Activated CD4-positive, alpha-beta memory T cell treated with anti-CD3 and anti-CD28 coated beads, Interleukin-2, amount 10 ng/mL, durations not matched to agents 7 days and 5 days (primary cell): ENCODE measurements at regions not wholly inside any gene's neighbourhood (a gene's known extent, or its start where the extent isn't known, plus 50 kb on each side); places are given as distances from the start of the nearest gene placed in this dataset.
"Not testable (repeated sequence)": the region's sequence is repeated elsewhere in the genome, so short reads cannot be mapped to it uniquely, and the experiment has no call there.

ENCODE experiments used
- CTCF ChIA-PET: fragments of 350-600 bp; sonication (Branson Sonifier 250); formaldehyde crosslinking; loops from one replicate; lab custom pipeline; 2021; ENCODE audit warnings: antibody characterized with exemption, inconsistent platforms; lab: Charles Lee
- POLR2A ChIA-PET: fragments of 350-600 bp; sonication (Branson Sonifier 250); formaldehyde crosslinking; loops from one replicate; lab custom pipeline; 2021; ENCODE audit warnings: antibody characterized with exemption; lab: Charles Lee
- DNase-seq: peaks from one replicate; pipeline ENCODE4 v3.0.0-alpha.2; 2020
- H3K27ac Mint-ChIP-seq: one replicate; pipeline ENCODE4 v1.8.0; 2021; ENCODE audit warnings: mild to moderate bottlenecking, mixed read lengths
- H3K27me3 Mint-ChIP-seq: one replicate; pipeline ENCODE4 v1.8.0; 2021; ENCODE audit warnings: mixed read lengths
- H3K36me3 Mint-ChIP-seq: one replicate; pipeline ENCODE4 v1.8.0; 2021; ENCODE audit warnings: low read depth, mixed read lengths
- H3K4me1 Mint-ChIP-seq: one replicate; pipeline ENCODE4 v1.8.0; 2021; ENCODE audit warnings: mixed read lengths
- H3K4me3 Mint-ChIP-seq: one replicate; pipeline ENCODE4 v1.8.0; 2021; ENCODE audit warnings: mild to moderate bottlenecking, mixed read lengths
- H3K9me3 Mint-ChIP-seq: one replicate; pipeline ENCODE4 v1.8.0; 2021; ENCODE audit warnings: mixed read lengths

DNA sequence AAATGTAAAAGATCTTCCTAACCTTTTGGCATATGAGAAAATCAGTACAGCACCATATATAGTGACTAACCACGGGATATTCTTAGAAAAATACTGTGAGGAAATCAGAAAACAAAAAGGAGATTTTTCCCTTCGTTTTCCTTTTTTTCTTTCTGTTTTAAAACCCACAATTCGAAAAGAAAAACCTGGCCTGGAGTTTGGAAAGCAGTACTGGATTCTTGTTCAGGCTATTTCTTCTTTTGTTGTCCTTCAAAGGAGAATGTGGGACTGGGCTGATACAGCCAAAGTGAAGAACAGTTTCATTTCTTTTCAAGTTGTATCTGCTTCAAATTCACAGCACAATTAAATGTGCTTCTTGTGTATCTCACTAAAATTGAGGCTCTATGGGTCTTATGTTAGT, 156.8 kb upstream of the PHYHIPL start:
- no peaks in the 10 kb centered on the region for H3K36me3 Mint-ChIP-seq
- H3K27me3 Mint-ChIP-seq = no peaks in the 10 kb centered on the region
- no peak for DNase-seq
- no peak overlapping the region for H3K4me3 Mint-ChIP-seq
- POLR2A ChIA-PET = no interaction called here
- H3K9me3 Mint-ChIP-seq = no peaks in the 10 kb centered on the region
- H3K4me1 Mint-ChIP-seq = no peaks in the 10 kb centered on the region
- no peak overlapping the region for H3K27ac Mint-ChIP-seq
- CTCF ChIA-PET = no interaction called here

- ChIA-PET CTCF (no interaction called here), POLR2A (no interaction called here)
- DNase-seq = no peak
- Mint-ChIP-seq H3K4me1 (no peaks in the 10 kb centered on the region), H3K27me3 (no peaks in the 10 kb centered on the region), H3K36me3 (no peaks in the 10 kb centered on the region), H3K9me3 (no peaks in the 10 kb centered on the region), H3K4me3 (no peak overlapping the region), H3K27ac (no peak overlapping the region)
Observed at GRCh38 chr10:59020502-59020901, 155.9 kb upstream of the PHYHIPL start.

DNA sequence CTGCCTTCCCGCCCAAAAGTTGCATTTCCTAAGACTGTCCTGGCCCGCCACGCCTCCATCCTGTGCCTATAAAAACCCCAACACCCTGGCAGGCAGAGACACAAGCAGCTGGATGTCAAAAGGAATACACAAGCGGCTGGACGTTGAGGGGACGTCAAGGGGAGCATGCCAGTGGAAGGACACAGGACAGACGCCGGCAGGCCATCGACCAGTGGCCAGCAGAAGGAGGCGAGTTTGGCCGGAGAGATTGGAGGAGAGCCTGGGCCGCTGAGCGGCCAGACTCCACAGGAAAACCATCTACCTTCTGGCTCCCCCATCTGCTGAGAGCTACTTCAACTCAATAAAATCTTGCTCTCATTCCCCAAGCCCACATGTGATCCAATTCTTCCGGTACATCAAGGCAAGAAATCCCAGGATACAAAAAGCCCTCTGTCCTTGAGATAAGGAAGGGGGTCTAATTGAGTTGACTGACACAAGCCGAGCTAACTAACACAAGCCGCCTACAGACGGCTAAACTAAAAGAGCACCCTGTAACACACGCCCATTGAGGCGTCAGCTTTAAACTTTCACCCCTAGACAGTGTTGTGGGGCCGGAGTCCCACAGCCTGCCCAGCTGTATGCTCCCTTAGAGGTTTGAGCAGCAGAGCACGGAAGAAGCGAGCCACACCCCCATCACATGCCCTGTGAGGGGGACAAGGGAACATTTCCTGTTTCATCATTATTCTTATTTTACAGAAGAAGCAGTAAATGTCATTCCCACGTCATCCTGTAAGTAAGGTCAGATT, 150.3 kb upstream of the PHYHIPL start:
- no peak overlapping the region for H3K4me3 Mint-ChIP-seq
- ChIA-PET POLR2A (no interaction called here), CTCF (no interaction called here)
- H3K27ac Mint-ChIP-seq = no peak overlapping the region
- no peaks in the 10 kb centered on the region for H3K27me3 Mint-ChIP-seq
- peaks cover 5% of the 10 kb centered on the region for H3K9me3 Mint-ChIP-seq
- H3K4me1 Mint-ChIP-seq = no peaks in the 10 kb centered on the region
- DNase-seq = no peak
- no peaks in the 10 kb centered on the region for H3K36me3 Mint-ChIP-seq

GRCh38 chr10:59027975-59028655, 148.3 kb upstream of the PHYHIPL start:
- DNase-seq = no peak
- no peak overlapping the region for H3K27ac Mint-ChIP-seq
- peaks cover 5% of the 10 kb centered on the region for H3K9me3 Mint-ChIP-seq
- H3K4me1 Mint-ChIP-seq = no peaks in the 10 kb centered on the region
- no peaks in the 10 kb centered on the region for H3K36me3 Mint-ChIP-seq
- ChIA-PET POLR2A (no interaction called here), CTCF (no interaction called here)
- H3K4me3 Mint-ChIP-seq = no peak overlapping the region
- H3K27me3 Mint-ChIP-seq = no peaks in the 10 kb centered on the region

GRCh38 chr10:59033622-59034021, 142.8 kb upstream of the PHYHIPL start:
- no peak overlapping the region for H3K27ac Mint-ChIP-seq
- ChIA-PET CTCF (no interaction called here), POLR2A (no interaction called here)
- no peaks in the 10 kb centered on the region for H3K36me3 Mint-ChIP-seq
- no peaks in the 10 kb centered on the region for H3K27me3 Mint-ChIP-seq
- H3K4me3 Mint-ChIP-seq = no peak overlapping the region
- no peak for DNase-seq
- no peaks in the 10 kb centered on the region for H3K4me1 Mint-ChIP-seq
- no peaks in the 10 kb centered on the region for H3K9me3 Mint-ChIP-seq

- Mint-ChIP-seq H3K4me3 (no peak overlapping the region), H3K36me3 (no peaks in the 10 kb centered on the region), H3K9me3 (peaks cover 3% of the 10 kb centered on the region), H3K27me3 (no peaks in the 10 kb centered on the region), H3K27ac (no peak overlapping the region), H3K4me1 (no peaks in the 10 kb centered on the region)
- ChIA-PET POLR2A (no interaction called here), CTCF (interaction anchor here (0.6 kb wide), 1 partner anchor 276 kb away, joined by 3 read pairs; no protein-coding TSS in a partner anchor)
- no peak for DNase-seq
Observed at GRCh38 chr10:59036311-59037017, 140.0 kb upstream of the PHYHIPL start.

DNA sequence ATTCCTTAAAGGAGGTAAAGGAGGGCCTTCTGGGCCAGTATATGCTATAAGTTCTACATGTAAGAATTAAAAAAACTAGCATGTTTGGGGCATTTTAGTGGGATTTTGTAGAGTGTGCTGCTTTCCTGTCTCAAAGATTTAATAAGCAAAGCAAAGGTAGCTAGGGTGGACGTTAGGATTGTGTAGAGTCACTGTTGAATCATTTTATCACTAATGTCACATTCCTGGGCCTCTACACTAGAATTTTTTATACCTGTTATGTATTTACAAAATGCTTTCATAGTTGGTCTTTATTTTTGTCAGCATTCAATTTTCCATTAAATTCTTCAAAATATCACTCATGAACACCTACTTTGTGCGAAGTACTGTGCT, 139.4 kb upstream of the PHYHIPL start:
- no peak overlapping the region for H3K4me3 Mint-ChIP-seq
- H3K9me3 Mint-ChIP-seq = peaks cover 3% of the 10 kb centered on the region

DNA sequence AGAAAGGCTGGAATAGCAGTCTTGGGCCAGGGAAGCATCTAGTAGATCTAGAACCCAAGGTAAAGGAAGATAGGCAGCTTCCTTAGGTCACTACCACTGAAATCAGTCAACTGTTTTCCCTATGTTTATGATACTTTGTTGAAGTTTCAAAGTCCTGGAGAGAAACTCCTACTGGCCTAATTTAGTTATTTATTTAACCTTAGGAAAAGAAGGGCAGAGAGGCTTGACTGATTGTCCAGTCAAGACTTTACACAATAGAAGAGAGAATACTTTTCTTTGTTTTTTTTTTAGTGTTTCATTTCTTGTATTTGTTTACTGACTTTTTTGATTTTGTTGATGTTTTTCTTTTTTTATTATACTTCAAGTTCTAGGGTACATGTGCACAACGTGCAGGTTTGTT, 138.9 kb upstream of the PHYHIPL start:
- DNase-seq = no peak
- Mint-ChIP-seq H3K36me3 (no peaks in the 10 kb centered on the region), H3K9me3 (peaks cover 3% of the 10 kb centered on the region), H3K4me1 (no peaks in the 10 kb centered on the region), H3K4me3 (no peak overlapping the region), H3K27ac (no peak overlapping the region), H3K27me3 (no peaks in the 10 kb centered on the region)
- ChIA-PET POLR2A (no interaction called here), CTCF (no interaction called here)

More for the DNA sequence above, 139.4 kb upstream of the PHYHIPL start:
- H3K4me1 Mint-ChIP-seq = no peaks in the 10 kb centered on the region
- ChIA-PET POLR2A (no interaction called here), CTCF (no interaction called here)
- DNase-seq = no peak
- H3K27me3 Mint-ChIP-seq = no peaks in the 10 kb centered on the region
- H3K36me3 Mint-ChIP-seq = no peaks in the 10 kb centered on the region
- H3K27ac Mint-ChIP-seq = no peak overlapping the region

DNA sequence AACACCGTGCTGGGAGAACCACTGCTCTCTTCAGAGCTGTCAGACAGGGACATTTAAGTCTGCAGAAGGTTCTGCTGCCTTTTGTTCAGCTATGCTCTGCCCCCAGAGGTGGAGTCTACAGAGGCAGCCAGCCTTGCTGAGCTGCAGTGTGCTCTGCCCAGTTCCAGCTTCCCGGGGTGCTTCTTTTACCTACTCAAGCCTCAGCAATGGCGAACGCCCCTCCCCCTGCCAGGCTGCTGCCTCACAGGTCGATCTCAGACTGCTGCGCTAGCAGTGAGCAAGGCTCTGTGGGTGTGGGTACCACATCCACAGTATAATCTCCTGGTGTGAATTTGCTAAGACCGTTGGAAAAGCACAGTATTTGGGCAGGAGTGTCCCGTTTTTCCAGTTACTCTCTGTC, 133.1 kb upstream of the PHYHIPL start:
- CTCF ChIA-PET, H3K27me3 Mint-ChIP-seq, H3K27ac Mint-ChIP-seq, H3K4me1 Mint-ChIP-seq, DNase-seq, H3K36me3 Mint-ChIP-seq, POLR2A ChIA-PET, H3K4me3 Mint-ChIP-seq, H3K9me3 Mint-ChIP-seq: not testable (repeated sequence)

DNA sequence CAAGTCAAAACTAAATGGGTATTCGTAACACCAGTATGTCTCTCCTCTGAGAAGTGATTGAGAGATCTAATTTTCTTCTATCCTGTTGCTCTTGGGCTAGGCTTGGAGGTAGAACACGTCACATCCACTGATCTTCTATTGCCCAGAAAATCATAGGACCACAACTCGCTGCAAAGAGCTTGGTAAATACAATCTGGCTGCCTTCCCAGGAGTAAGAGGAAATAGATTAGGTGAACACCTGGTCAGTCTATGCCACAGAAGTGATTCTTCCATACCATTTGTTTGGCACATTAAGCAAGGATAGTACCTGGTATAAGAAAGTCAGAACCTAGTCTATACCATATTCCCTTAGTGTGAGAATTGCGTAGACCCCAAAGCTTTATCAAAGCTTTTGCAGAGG, 129.3 kb upstream of the PHYHIPL start:
- DNase-seq = no peak
- Mint-ChIP-seq H3K9me3 (no peaks in the 10 kb centered on the region), H3K27ac (no peak overlapping the region)

DNA sequence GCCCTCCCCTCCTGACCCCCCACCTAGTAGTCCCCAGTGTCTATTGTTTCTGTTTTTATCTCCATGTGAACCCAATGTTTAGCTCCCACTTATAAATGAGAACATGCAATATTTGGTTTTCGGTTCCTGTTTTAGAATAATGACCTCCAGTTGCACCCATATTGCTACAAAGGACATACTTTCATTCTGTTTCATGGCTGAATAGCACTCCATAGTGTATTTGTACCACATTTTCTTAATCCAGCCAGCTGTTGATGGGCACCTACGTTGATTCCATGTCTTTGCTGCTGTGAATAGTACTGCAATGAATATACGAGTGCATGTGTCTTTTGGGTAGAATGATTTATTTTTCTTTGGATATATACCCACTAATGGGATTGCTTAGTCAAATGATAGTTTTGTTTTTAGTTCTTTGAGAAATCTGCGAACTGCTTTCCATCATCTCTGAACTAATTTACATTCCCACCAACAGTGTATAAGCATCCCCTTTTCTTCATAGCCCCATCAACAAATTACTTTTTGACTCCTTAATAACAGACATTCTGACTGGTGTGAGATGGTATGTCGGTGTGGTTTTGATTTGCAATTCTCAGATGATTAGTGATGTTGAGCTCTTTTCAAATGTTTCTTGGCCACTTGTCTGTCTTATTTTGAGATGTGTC, 128.4 kb upstream of the PHYHIPL start:
- DNase-seq = no peak
- Mint-ChIP-seq H3K9me3 (no peaks in the 10 kb centered on the region), H3K27ac (no peak overlapping the region), H3K27me3 (no peaks in the 10 kb centered on the region), H3K4me3 (no peak overlapping the region), H3K4me1 (no peaks in the 10 kb centered on the region), H3K36me3 (no peaks in the 10 kb centered on the region)
- CTCF ChIA-PET = no interaction called here
- POLR2A ChIA-PET = no interaction called here

More for the DNA sequence above, 129.3 kb upstream of the PHYHIPL start:
- Mint-ChIP-seq H3K27me3 (no peaks in the 10 kb centered on the region), H3K36me3 (no peaks in the 10 kb centered on the region), H3K4me1 (no peaks in the 10 kb centered on the region), H3K4me3 (no peak overlapping the region)
- ChIA-PET CTCF (no interaction called here), POLR2A (no interaction called here)

- DNase-seq, H3K27ac Mint-ChIP-seq, CTCF ChIA-PET, H3K4me1 Mint-ChIP-seq, POLR2A ChIA-PET, H3K36me3 Mint-ChIP-seq, H3K9me3 Mint-ChIP-seq, H3K27me3 Mint-ChIP-seq, H3K4me3 Mint-ChIP-seq: not testable (repeated sequence)
Observed at GRCh38 chr10:59053502-59053901, 122.9 kb upstream of the PHYHIPL start.

DNA sequence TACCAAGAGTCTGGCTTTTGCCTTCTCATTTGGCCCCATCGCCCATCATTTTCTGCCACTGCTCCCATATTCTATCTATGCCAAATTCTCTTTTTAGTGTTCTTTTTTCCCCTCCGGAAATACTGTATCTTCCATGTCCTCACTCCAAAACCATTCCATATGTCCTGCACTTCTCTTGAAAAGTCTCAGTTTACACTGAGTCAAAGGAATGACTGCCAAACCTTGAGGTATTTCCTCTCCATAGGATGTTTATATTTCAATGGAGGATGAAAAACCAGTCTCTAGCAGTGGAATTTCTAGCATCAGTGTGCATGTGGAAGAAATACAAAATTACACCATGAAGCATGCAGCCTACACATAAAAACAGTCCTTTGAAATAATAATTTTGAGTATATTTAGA, 121.4 kb upstream of the PHYHIPL start:
- ChIA-PET POLR2A (no interaction called here), CTCF (no interaction called here)
- Mint-ChIP-seq H3K9me3 (peaks cover 4% of the 10 kb centered on the region), H3K4me1 (no peaks in the 10 kb centered on the region), H3K27ac (no peak overlapping the region), H3K36me3 (no peaks in the 10 kb centered on the region), H3K27me3 (no peaks in the 10 kb centered on the region), H3K4me3 (no peak overlapping the region)
- no peak for DNase-seq
